Stimulated activated effector memory CD8-positive, alpha-beta T cell treated with anti-CD3 and anti-CD28 coated beads, Interleukin-12 subunit alpha, Interleukin-12 subunit beta, amount 100 ng/mL, for 72 hours (primary cell): ENCODE measurements at regions not wholly inside any gene's neighbourhood (a gene's known extent, or its start where the extent isn't known, plus 50 kb on each side); places are given as distances from the start of the nearest gene placed in this dataset.

ENCODE experiments used
- ATAC-seq: fragments of 150-1000 bp; cut with Tn5 transposase; 2 replicates; pipeline ENCODE4 v1.10.0; 2021
- DNase-seq, 2 donors: peaks; one replicate each; pipeline ENCODE4 v3.0.0; 2021 to 2022; ENCODE audit warnings: low spot score in 2 of 2
- H3K27ac Mint-ChIP-seq: one replicate; pipeline ENCODE4 v1.8.0; 2022; ENCODE audit warnings: mild to moderate bottlenecking, mixed read lengths
- H3K36me3 Mint-ChIP-seq: one replicate; pipeline ENCODE4 v1.8.0; 2022; ENCODE audit warnings: mild to moderate bottlenecking, mixed read lengths
- H3K4me1 Mint-ChIP-seq: one replicate; pipeline ENCODE4 v1.8.0; 2022; ENCODE audit warnings: mixed read lengths
- H3K4me3 Mint-ChIP-seq: one replicate; pipeline ENCODE4 v1.8.0; 2022; ENCODE audit warnings: mild to moderate bottlenecking, mixed read lengths
- H3K9me3 Mint-ChIP-seq: one replicate; pipeline ENCODE4 v1.8.0; 2022; ENCODE audit warnings: mixed read lengths

GRCh38 chr4:14254926-14255325 lies 627.4 kb upstream of the BOD1L1 start:
- Mint-ChIP-seq H3K9me3 (peaks cover 14% of the 10 kb centered on the region), H3K4me1 (no peaks in the 10 kb centered on the region), H3K4me3 (no peak overlapping the region), H3K36me3 (no peaks in the 10 kb centered on the region), H3K27ac (no peak overlapping the region)
- no peak for ATAC-seq
- DNase-seq: no peak

- DNase-seq: no peak
- H3K9me3 Mint-ChIP-seq: peaks cover 7% of the 10 kb centered on the region
- no peaks in the 10 kb centered on the region for H3K4me1 Mint-ChIP-seq
- H3K4me3 Mint-ChIP-seq: no peak overlapping the region
- H3K27ac Mint-ChIP-seq: no peak overlapping the region
- ATAC-seq: no peak
- no peaks in the 10 kb centered on the region for H3K36me3 Mint-ChIP-seq
Measured at GRCh38 chr4:14257903-14258302, 630.4 kb upstream of the BOD1L1 start.

DNA sequence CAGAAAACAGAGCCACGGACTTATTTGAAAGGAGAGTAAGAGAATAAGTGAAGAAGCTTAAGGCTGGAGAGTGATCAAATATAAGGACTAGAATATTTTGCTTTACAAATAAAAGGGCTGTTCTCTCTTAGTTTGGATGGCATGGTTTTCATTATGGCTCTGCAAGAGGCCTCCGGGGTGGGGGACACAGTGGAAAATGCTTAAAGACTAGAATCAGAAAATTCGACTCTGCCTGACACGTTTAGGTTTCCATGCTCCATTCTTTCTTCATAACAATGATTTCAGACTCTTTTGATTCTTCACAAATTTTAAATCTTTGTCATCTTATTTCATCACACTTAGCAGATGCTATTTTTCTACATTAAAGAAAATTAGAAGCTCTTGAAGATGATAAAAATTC lies 632.4 kb upstream of the BOD1L1 start:
- Mint-ChIP-seq H3K27ac (no peak overlapping the region), H3K36me3 (no peaks in the 10 kb centered on the region), H3K4me3 (no peak overlapping the region), H3K9me3 (peaks cover 4% of the 10 kb centered on the region), H3K4me1 (no peaks in the 10 kb centered on the region)
- ATAC-seq: no peak
- no peak for DNase-seq

- Mint-ChIP-seq H3K36me3 (no peaks in the 10 kb centered on the region), H3K4me3 (no peak overlapping the region), H3K27ac (no peak overlapping the region), H3K9me3 (peaks cover 6% of the 10 kb centered on the region), H3K4me1 (no peaks in the 10 kb centered on the region)
- DNase-seq: no peak
- ATAC-seq: no peak
Measured at GRCh38 chr4:14260591-14260990, 633.1 kb upstream of the BOD1L1 start.

- ATAC-seq (no peak), DNase-seq (no peak)
- Mint-ChIP-seq H3K9me3 (peaks cover 6% of the 10 kb centered on the region), H3K4me1 (no peaks in the 10 kb centered on the region), H3K4me3 (no peak overlapping the region), H3K27ac (no peak overlapping the region), H3K36me3 (no peaks in the 10 kb centered on the region)
Measured at GRCh38 chr4:14262221-14262620, 634.7 kb upstream of the BOD1L1 start.

DNA sequence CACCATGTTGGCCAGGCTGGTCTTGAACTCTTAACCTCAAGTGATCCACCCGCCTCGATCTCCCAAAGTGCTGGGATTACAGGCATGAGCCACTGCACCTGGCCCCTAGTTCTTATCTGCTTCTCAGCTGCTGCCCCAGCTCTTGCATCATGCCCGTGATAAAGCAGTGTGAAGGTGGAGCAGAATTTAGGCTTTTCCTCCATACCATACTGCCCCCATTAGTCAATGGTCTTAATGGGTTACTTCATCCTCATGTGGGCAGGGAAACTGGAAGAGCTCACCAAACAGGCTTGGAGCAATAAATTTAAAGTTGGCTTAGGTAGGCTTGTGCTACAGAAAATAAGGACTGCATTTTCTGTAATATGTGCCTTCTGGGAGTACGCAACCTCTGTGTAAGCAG lies 636.9 kb upstream of the BOD1L1 start:
- Mint-ChIP-seq H3K36me3 (no peaks in the 10 kb centered on the region), H3K9me3 (peaks cover 11% of the 10 kb centered on the region), H3K4me1 (no peaks in the 10 kb centered on the region), H3K4me3 (no peak overlapping the region), H3K27ac (no peak overlapping the region)
- DNase-seq (no peak), ATAC-seq (no peak)

GRCh38 chr4:14265651-14266050 lies 638.1 kb upstream of the BOD1L1 start:
- no peak overlapping the region for H3K27ac Mint-ChIP-seq
- no peaks in the 10 kb centered on the region for H3K36me3 Mint-ChIP-seq
- DNase-seq: no peak
- peaks cover 7% of the 10 kb centered on the region for H3K9me3 Mint-ChIP-seq
- no peak for ATAC-seq
- H3K4me3 Mint-ChIP-seq: no peak overlapping the region
- no peaks in the 10 kb centered on the region for H3K4me1 Mint-ChIP-seq

- Mint-ChIP-seq H3K9me3 (peaks cover 7% of the 10 kb centered on the region), H3K27ac (no peak overlapping the region), H3K4me3 (no peak overlapping the region), H3K4me1 (no peaks in the 10 kb centered on the region), H3K36me3 (no peaks in the 10 kb centered on the region)
- DNase-seq (no peak), ATAC-seq (no peak)
Measured at GRCh38 chr4:14267373-14268060, 640.0 kb upstream of the BOD1L1 start.

DNA sequence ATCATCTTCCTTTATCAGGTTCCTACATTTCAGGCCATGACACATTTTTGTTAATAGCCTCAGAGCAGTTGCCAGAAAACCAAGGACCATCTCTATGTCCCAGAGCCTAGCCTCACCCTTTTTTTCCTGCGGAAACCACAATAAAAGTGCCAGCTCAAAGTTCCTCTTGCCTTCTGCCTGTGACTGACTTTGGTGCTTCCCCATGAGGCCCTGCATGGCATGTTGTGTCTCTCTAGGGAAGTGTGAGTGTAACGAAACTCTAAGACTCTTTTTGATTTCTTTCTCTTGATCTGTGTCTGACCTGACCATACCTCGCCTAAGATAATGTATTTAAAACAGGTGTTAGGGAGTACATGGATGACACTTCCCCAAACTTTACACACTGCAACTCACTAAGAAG lies 642.3 kb upstream of the BOD1L1 start:
- no peak for ATAC-seq

DNA sequence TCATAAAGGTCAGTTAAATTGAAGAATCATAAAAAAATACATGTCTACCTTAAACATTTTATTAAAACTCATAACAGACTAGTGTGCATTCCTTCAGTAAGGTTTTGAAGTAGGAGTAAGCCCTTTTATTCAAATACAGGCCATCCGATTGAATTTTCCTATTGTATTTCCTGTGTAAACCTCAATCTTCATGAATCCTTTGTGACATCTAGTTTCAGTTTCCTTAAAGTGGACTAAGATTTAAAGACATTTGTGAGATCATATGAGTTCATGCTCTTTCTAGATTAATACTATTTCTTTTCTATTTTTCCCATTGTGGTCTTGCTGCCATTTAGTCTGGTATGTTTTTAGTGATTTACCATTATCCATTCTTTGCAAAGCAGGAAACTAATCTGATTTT lies 644.7 kb upstream of the BOD1L1 start:
- no peak overlapping the region for H3K4me3 Mint-ChIP-seq
- peaks cover 10% of the 10 kb centered on the region for H3K9me3 Mint-ChIP-seq
- no peak for ATAC-seq
- no peak overlapping the region for H3K27ac Mint-ChIP-seq
- no peaks in the 10 kb centered on the region for H3K4me1 Mint-ChIP-seq
- H3K36me3 Mint-ChIP-seq: no peaks in the 10 kb centered on the region
- DNase-seq: no peak

More for the DNA sequence above, 642.3 kb upstream of the BOD1L1 start:
- Mint-ChIP-seq H3K27ac (no peak overlapping the region), H3K9me3 (peaks cover 7% of the 10 kb centered on the region), H3K36me3 (no peaks in the 10 kb centered on the region), H3K4me1 (no peaks in the 10 kb centered on the region), H3K4me3 (no peak overlapping the region)
- no peak for DNase-seq

- Mint-ChIP-seq H3K27ac (no peak overlapping the region), H3K4me3 (no peak overlapping the region), H3K9me3 (peaks cover 5% of the 10 kb centered on the region), H3K4me1 (no peaks in the 10 kb centered on the region), H3K36me3 (no peaks in the 10 kb centered on the region)
- no peak for DNase-seq
- no peak for ATAC-seq
Measured at GRCh38 chr4:14277505-14277904, 650.0 kb upstream of the BOD1L1 start.

- Mint-ChIP-seq H3K36me3 (no peaks in the 10 kb centered on the region), H3K4me3 (no peak overlapping the region), H3K27ac (no peak overlapping the region), H3K4me1 (no peaks in the 10 kb centered on the region), H3K9me3 (peaks cover 5% of the 10 kb centered on the region)
- DNase-seq (no peak), ATAC-seq (no peak)
Measured at GRCh38 chr4:14280567-14280966, 653.0 kb upstream of the BOD1L1 start.

GRCh38 chr4:14284578-14284977 lies 657.1 kb upstream of the BOD1L1 start:
- no peak for DNase-seq
- H3K27ac Mint-ChIP-seq: no peak overlapping the region
- no peak overlapping the region for H3K4me3 Mint-ChIP-seq
- H3K9me3 Mint-ChIP-seq: peaks cover 9% of the 10 kb centered on the region
- no peak for ATAC-seq
- H3K4me1 Mint-ChIP-seq: no peaks in the 10 kb centered on the region
- no peaks in the 10 kb centered on the region for H3K36me3 Mint-ChIP-seq

DNA sequence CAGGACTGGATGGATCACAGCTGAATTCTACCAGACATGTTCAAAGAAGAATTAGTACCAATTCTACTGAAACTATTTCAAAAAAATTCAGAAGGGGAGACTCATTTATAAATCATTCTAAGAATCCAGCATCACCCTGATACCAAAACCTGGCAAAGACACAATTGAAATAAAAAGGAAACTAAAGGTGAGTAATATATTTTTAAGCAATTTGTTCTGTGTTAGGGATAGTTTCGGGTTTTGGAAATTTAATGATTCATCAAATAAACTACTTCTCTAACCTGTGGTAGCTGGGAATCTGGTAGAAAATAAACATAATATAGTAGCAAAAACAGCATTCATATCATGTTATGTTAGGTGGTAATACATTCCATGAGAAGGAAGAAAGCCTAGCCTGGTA lies 662.2 kb upstream of the BOD1L1 start:
- peaks cover 9% of the 10 kb centered on the region for H3K9me3 Mint-ChIP-seq
- no peak for ATAC-seq
- H3K27ac Mint-ChIP-seq: no peak overlapping the region
- no peak for DNase-seq
- H3K4me3 Mint-ChIP-seq: no peak overlapping the region
- no peaks in the 10 kb centered on the region for H3K36me3 Mint-ChIP-seq
- H3K4me1 Mint-ChIP-seq: no peaks in the 10 kb centered on the region

- no peak for ATAC-seq
- H3K36me3 Mint-ChIP-seq: no peaks in the 10 kb centered on the region
- no peak overlapping the region for H3K4me3 Mint-ChIP-seq
- peaks cover 10% of the 10 kb centered on the region for H3K9me3 Mint-ChIP-seq
- H3K27ac Mint-ChIP-seq: no peak overlapping the region
- DNase-seq: no peak
- H3K4me1 Mint-ChIP-seq: no peaks in the 10 kb centered on the region
Measured at GRCh38 chr4:14293582-14293981, 666.1 kb upstream of the BOD1L1 start.

DNA sequence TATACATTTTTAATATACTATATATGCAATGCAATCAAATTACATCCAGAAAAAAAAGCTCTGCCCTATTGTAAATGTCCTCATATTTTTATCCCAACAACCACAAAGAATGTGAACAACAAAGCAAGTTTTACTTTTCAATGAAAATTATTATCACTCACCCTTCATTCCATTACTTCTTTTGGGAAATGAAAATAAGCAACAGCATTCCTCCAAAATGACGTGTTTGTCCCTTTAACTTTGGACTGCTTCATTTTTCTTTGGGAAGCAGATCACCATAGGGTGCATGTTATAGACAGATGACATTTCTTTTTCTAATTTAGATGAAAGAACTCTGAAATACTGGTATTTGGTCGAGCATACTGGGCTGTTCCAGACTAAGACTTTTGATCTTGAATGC lies 667.1 kb upstream of the BOD1L1 start:
- ATAC-seq (no peak), DNase-seq (no peak)
- H3K27ac Mint-ChIP-seq: no peak overlapping the region
- H3K4me3 Mint-ChIP-seq: no peak overlapping the region
- H3K36me3 Mint-ChIP-seq: no peaks in the 10 kb centered on the region
- peaks cover 5% of the 10 kb centered on the region for H3K9me3 Mint-ChIP-seq
- no peaks in the 10 kb centered on the region for H3K4me1 Mint-ChIP-seq

DNA sequence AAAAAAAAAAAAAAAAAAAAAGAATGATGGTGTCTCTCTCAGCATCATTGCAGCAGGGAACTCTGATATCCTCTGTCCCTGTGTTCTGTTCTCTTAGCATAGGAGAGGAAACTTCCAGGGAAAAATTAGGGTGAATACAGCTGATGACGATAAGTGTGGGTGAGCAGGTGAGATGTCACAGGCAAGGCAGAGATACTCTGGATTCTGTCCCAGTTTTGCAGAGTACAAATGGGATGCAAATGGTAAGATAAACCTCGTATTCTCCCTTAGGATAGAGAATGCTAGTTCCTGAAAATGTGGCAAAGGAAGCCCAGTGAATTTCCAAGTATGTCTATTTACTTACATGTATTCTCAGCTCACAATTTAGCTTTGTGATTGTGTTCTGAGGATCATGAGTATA lies 671.6 kb upstream of the BOD1L1 start:
- Mint-ChIP-seq H3K9me3 (peaks cover 8% of the 10 kb centered on the region), H3K4me3 (no peak overlapping the region), H3K27ac (no peak overlapping the region), H3K4me1 (no peaks in the 10 kb centered on the region), H3K36me3 (no peaks in the 10 kb centered on the region)
- ATAC-seq: no peak
- no peak for DNase-seq
